ENCODE measurements at regions not wholly inside any gene's neighbourhood (a gene's known extent, or its start where the extent isn't known, plus 50 kb on each side); places are given as distances from the start of the nearest gene placed in this dataset.

GRCh38 chr2:196454492-196454891 is 185.0 kb upstream of the CCDC150 start:
- Histone ChIP-seq H3K9me3 (ENCODE audit: control insufficient read depth, low read length) (no peaks in the 10 kb centered on the region), H3K4me1 (no peaks in the 10 kb centered on the region), H2AFZ (no peak overlapping the region), H3K27ac (no peak overlapping the region), H3K4me3 (ENCODE audit: low read depth, low read length) (no peak overlapping the region), H3K27me3 (ENCODE audit: control insufficient read depth, insufficient read depth, low read length) (no peaks in the 10 kb centered on the region), H3K36me3 (ENCODE audit: control insufficient read depth, insufficient read depth, low read length) (no peaks in the 10 kb centered on the region), H3K9ac (no peak overlapping the region), H3K79me2 (no peaks in the 10 kb centered on the region), H3K4me2 (ENCODE audit: low read length) (no peak overlapping the region)
- TF ChIP-seq, protein P1, sequence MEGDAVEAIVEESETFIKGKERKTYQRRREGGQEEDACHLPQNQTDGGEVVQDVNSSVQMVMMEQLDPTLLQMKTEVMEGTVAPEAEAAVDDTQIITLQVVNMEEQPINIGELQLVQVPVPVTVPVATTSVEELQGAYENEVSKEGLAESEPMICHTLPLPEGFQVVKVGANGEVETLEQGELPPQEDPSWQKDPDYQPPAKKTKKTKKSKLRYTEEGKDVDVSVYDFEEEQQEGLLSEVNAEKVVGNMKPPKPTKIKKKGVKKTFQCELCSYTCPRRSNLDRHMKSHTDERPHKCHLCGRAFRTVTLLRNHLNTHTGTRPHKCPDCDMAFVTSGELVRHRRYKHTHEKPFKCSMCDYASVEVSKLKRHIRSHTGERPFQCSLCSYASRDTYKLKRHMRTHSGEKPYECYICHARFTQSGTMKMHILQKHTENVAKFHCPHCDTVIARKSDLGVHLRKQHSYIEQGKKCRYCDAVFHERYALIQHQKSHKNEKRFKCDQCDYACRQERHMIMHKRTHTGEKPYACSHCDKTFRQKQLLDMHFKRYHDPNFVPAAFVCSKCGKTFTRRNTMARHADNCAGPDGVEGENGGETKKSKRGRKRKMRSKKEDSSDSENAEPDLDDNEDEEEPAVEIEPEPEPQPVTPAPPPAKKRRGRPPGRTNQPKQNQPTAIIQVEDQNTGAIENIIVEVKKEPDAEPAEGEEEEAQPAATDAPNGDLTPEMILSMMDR (IDR thresholded peaks at IDR 0.05) = no peak

DNA sequence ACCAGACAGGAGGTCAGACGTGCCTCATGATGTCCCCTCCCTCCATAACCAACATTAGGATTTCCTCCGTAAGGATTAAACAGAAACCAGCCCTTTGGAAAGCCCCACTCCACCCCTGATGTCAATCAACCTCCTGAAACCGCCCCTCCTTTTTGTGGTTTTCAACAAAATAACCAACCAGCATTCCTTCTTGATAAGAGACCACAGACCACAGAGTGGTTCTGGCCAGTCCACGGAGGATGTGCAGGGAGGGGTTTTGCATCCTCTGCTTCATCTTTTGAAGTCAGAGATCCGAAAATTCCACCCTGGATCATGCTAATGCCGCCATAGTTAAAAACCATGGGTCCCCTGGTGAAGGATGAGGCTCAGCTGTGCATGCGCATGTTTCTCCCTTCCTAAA is 180.0 kb upstream of the CCDC150 start:
- no peak overlapping the region for H3K9ac ChIP-seq
- no peak overlapping the region for H2AFZ ChIP-seq
- H3K27ac ChIP-seq = no peak overlapping the region
- H3K4me2 ChIP-seq (ENCODE audit: low read length) = no peak overlapping the region
- H3K36me3 ChIP-seq (ENCODE audit: control insufficient read depth, insufficient read depth, low read length) = no peaks in the 10 kb centered on the region
- H3K27me3 ChIP-seq (ENCODE audit: control insufficient read depth, insufficient read depth, low read length) = no peaks in the 10 kb centered on the region
- H3K4me1 ChIP-seq = peaks cover 8% of the 10 kb centered on the region
- H3K4me3 ChIP-seq (ENCODE audit: low read depth, low read length) = no peak overlapping the region
- TF ChIP-seq, protein P1 (IDR thresholded peaks at IDR 0.05) = no peak
- no peaks in the 10 kb centered on the region for H3K79me2 ChIP-seq
- peaks cover 2% of the 10 kb centered on the region for H3K9me3 ChIP-seq (ENCODE audit: control insufficient read depth, low read length)

GRCh38 chr2:196463706-196464105 is 175.8 kb upstream of the CCDC150 start:
- H3K4me2 ChIP-seq (ENCODE audit: low read length) = no peak overlapping the region
- no peaks in the 10 kb centered on the region for H3K79me2 ChIP-seq
- no peaks in the 10 kb centered on the region for H3K27me3 ChIP-seq (ENCODE audit: control insufficient read depth, insufficient read depth, low read length)
- H3K9ac ChIP-seq = no peak overlapping the region
- peaks cover 32% of the 10 kb centered on the region for H3K4me1 ChIP-seq
- peaks cover 2% of the 10 kb centered on the region for H3K9me3 ChIP-seq (ENCODE audit: control insufficient read depth, low read length)
- peak overlapping the region; percentile 63 for H2AFZ ChIP-seq
- H3K36me3 ChIP-seq (ENCODE audit: control insufficient read depth, insufficient read depth, low read length) = no peaks in the 10 kb centered on the region
- no peak overlapping the region for H3K4me3 ChIP-seq (ENCODE audit: low read depth, low read length)
- TF ChIP-seq, protein P1 (IDR thresholded peaks at IDR 0.05) = no peak
- H3K27ac ChIP-seq = no peak overlapping the region

- no peak overlapping the region for H3K27ac ChIP-seq
- no peak overlapping the region for H3K4me3 ChIP-seq (ENCODE audit: low read depth, low read length)
- H3K27me3 ChIP-seq (ENCODE audit: control insufficient read depth, insufficient read depth, low read length) = no peaks in the 10 kb centered on the region
- peaks cover 2% of the 10 kb centered on the region for H3K9me3 ChIP-seq (ENCODE audit: control insufficient read depth, low read length)
- peaks cover 33% of the 10 kb centered on the region for H3K4me1 ChIP-seq
- H3K79me2 ChIP-seq = no peaks in the 10 kb centered on the region
- H3K9ac ChIP-seq = no peak overlapping the region
- no peaks in the 10 kb centered on the region for H3K36me3 ChIP-seq (ENCODE audit: control insufficient read depth, insufficient read depth, low read length)
- H3K4me2 ChIP-seq (ENCODE audit: low read length) = no peak overlapping the region
- peak overlapping the region; percentile 63 for H2AFZ ChIP-seq
- TF ChIP-seq, protein P1 (IDR thresholded peaks at IDR 0.05) = no peak
Measured at GRCh38 chr2:196464311-196464710, 175.2 kb upstream of the CCDC150 start.

DNA sequence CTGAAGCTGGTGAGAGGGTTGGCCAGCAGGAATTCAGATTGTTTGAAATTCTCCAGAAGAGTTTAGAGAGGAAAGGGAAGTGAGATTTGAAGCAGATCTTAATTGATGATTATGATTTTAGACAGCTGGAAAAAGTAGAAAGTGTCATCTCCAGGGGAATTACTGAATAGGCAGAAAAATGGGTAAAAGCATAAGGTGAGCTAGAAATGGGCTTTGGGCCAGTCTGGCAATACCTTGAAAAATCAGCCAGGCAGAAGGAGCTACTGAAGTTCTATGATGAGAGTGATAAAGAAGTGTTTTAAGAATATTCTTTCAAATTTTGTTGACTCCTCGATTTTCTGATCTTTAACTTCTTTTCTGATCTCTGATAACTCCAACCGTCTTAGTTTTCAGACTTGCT is 172.9 kb upstream of the CCDC150 start:
- H3K9me3 ChIP-seq (ENCODE audit: control insufficient read depth, low read length) = peaks cover 2% of the 10 kb centered on the region
- H3K4me2 ChIP-seq (ENCODE audit: low read length) = peak overlapping the region; percentile 13
- no peak overlapping the region for H2AFZ ChIP-seq
- peak overlapping the region; percentile 46 for H3K27ac ChIP-seq
- H3K27me3 ChIP-seq (ENCODE audit: control insufficient read depth, insufficient read depth, low read length) = no peaks in the 10 kb centered on the region
- TF ChIP-seq, protein P1 (IDR thresholded peaks at IDR 0.05) = no peak
- H3K9ac ChIP-seq = no peak overlapping the region
- peaks cover 33% of the 10 kb centered on the region for H3K4me1 ChIP-seq
- no peaks in the 10 kb centered on the region for H3K36me3 ChIP-seq (ENCODE audit: control insufficient read depth, insufficient read depth, low read length)
- no peaks in the 10 kb centered on the region for H3K79me2 ChIP-seq
- H3K4me3 ChIP-seq (ENCODE audit: low read depth, low read length) = no peak overlapping the region
